ENCODE measurements at regions not wholly inside any gene's neighbourhood (a gene's known extent, or its start where the extent isn't known, plus 50 kb on each side); places are given as distances from the start of the nearest gene placed in this dataset.

GRCh38 chr7:106196460-106197021 lies 84.4 kb upstream of the SYPL1 start:
- no peak for TF ChIP-seq USF1 (IDR thresholded peaks at IDR 0.05)
- no peak for TF ChIP-seq EP300 (IDR thresholded peaks at IDR 0.05; ENCODE audit: borderline replicate concordance)
- TF ChIP-seq YY1 (IDR thresholded peaks at IDR 0.05; ENCODE audit: low read depth) = no peak
- TF ChIP-seq EGR1 (IDR thresholded peaks at IDR 0.05) = no peak
- TF ChIP-seq ZBTB7A (IDR thresholded peaks at IDR 0.05; ENCODE audit: low read depth) = no peak
- TF ChIP-seq MAX (IDR thresholded peaks at IDR 0.05) = no peak
- no peak for TF ChIP-seq FOXM1 (IDR thresholded peaks at IDR 0.05; ENCODE audit: borderline replicate concordance, low read depth)
- TF ChIP-seq CEBPB (IDR thresholded peaks at IDR 0.05) = no peak
- TF ChIP-seq NFIC (IDR thresholded peaks at IDR 0.05) = no peak
- TF ChIP-seq RAD21 (IDR thresholded peaks at IDR 0.05; ENCODE audit: low read depth) = no peak
- TF ChIP-seq CREB1 (IDR thresholded peaks at IDR 0.05; ENCODE audit: low read depth) = no peak
- no peak for TF ChIP-seq TEAD4 (IDR thresholded peaks at IDR 0.05)
- no peak for TF ChIP-seq TAF1 (IDR thresholded peaks at IDR 0.05; ENCODE audit: low read depth)
- no peak for TF ChIP-seq REST (IDR thresholded peaks at IDR 0.05; ENCODE audit: low read depth)
- no peak for TF ChIP-seq TCF12 (IDR thresholded peaks at IDR 0.05; ENCODE audit: low read depth)

GRCh38 chr7:106193661-106194060 lies 81.5 kb upstream of the SYPL1 start:
- no peak for TF ChIP-seq MAX (IDR thresholded peaks at IDR 0.05)
- no peak for TF ChIP-seq EP300 (IDR thresholded peaks at IDR 0.05; ENCODE audit: borderline replicate concordance)
- TF ChIP-seq CREB1 (IDR thresholded peaks at IDR 0.05; ENCODE audit: low read depth) = no peak
- no peak for TF ChIP-seq ZBTB7A (IDR thresholded peaks at IDR 0.05; ENCODE audit: low read depth)
- no peak for TF ChIP-seq FOXM1 (IDR thresholded peaks at IDR 0.05; ENCODE audit: borderline replicate concordance, low read depth)
- no peak for TF ChIP-seq TCF12 (IDR thresholded peaks at IDR 0.05; ENCODE audit: low read depth)
- no peak for TF ChIP-seq RAD21 (IDR thresholded peaks at IDR 0.05; ENCODE audit: low read depth)
- TF ChIP-seq REST (IDR thresholded peaks at IDR 0.05; ENCODE audit: low read depth) = no peak
- no peak for TF ChIP-seq TEAD4 (IDR thresholded peaks at IDR 0.05)
- TF ChIP-seq NFIC (IDR thresholded peaks at IDR 0.05) = no peak
- TF ChIP-seq EGR1 (IDR thresholded peaks at IDR 0.05) = no peak
- no peak for TF ChIP-seq CEBPB (IDR thresholded peaks at IDR 0.05)
- no peak for TF ChIP-seq TAF1 (IDR thresholded peaks at IDR 0.05; ENCODE audit: low read depth)
- no peak for TF ChIP-seq USF1 (IDR thresholded peaks at IDR 0.05)
- TF ChIP-seq YY1 (IDR thresholded peaks at IDR 0.05; ENCODE audit: low read depth) = no peak

- no peak for TF ChIP-seq FOXM1 (IDR thresholded peaks at IDR 0.05; ENCODE audit: borderline replicate concordance, low read depth)
- no peak for TF ChIP-seq TEAD4 (IDR thresholded peaks at IDR 0.05)
- TF ChIP-seq MAX (IDR thresholded peaks at IDR 0.05) = no peak
- TF ChIP-seq RAD21 (IDR thresholded peaks at IDR 0.05; ENCODE audit: low read depth) = no peak
- TF ChIP-seq ZBTB7A (IDR thresholded peaks at IDR 0.05; ENCODE audit: low read depth) = no peak
- no peak for TF ChIP-seq EP300 (IDR thresholded peaks at IDR 0.05; ENCODE audit: borderline replicate concordance)
Observed at GRCh38 chr7:106190589-106191330, 78.6 kb upstream of the SYPL1 start.

GRCh38 chr7:106187613-106188350 lies 75.7 kb upstream of the SYPL1 start:
- no peak for TF ChIP-seq FOXM1 (IDR thresholded peaks at IDR 0.05; ENCODE audit: borderline replicate concordance, low read depth)
- TF ChIP-seq RAD21 (IDR thresholded peaks at IDR 0.05; ENCODE audit: low read depth) = no peak
- no peak for TF ChIP-seq TAF1 (IDR thresholded peaks at IDR 0.05; ENCODE audit: low read depth)
- TF ChIP-seq REST (IDR thresholded peaks at IDR 0.05; ENCODE audit: low read depth) = no peak
- no peak for TF ChIP-seq EP300 (IDR thresholded peaks at IDR 0.05; ENCODE audit: borderline replicate concordance)
- no peak for TF ChIP-seq MAX (IDR thresholded peaks at IDR 0.05)
- no peak for TF ChIP-seq CREB1 (IDR thresholded peaks at IDR 0.05; ENCODE audit: low read depth)
- TF ChIP-seq TEAD4 (IDR thresholded peaks at IDR 0.05) = no peak

All from Ishikawa (cell line).